ENCODE measurements at regions not wholly inside any gene's neighbourhood (a gene's known extent, or its start where the extent isn't known, plus 50 kb on each side); places are given as distances from the start of the nearest gene placed in this dataset.

DNA sequence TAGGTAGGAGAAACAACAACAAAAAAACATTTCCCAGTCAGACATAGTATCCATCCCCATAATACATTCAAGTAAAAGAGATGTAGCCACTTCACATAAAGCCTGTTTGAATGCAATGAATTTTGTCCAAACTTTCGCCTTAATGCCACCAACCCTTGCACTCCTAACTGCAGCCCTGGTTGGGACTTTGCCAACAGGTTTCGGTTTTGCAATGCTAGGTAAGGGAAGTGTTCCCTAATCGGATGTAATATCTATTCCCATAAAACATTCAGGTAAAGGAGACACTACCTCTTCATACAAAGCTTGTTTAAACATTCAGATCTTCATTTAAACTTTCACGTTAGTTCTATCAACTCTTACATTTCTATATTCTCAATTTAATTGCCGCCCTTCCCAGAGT, 336.1 kb downstream of the DRD1 start:
- no peak for FAIRE-seq
- DNase-seq (ENCODE audit: insufficient read length, low spot score): no peak
- TF ChIP-seq, protein P1, sequence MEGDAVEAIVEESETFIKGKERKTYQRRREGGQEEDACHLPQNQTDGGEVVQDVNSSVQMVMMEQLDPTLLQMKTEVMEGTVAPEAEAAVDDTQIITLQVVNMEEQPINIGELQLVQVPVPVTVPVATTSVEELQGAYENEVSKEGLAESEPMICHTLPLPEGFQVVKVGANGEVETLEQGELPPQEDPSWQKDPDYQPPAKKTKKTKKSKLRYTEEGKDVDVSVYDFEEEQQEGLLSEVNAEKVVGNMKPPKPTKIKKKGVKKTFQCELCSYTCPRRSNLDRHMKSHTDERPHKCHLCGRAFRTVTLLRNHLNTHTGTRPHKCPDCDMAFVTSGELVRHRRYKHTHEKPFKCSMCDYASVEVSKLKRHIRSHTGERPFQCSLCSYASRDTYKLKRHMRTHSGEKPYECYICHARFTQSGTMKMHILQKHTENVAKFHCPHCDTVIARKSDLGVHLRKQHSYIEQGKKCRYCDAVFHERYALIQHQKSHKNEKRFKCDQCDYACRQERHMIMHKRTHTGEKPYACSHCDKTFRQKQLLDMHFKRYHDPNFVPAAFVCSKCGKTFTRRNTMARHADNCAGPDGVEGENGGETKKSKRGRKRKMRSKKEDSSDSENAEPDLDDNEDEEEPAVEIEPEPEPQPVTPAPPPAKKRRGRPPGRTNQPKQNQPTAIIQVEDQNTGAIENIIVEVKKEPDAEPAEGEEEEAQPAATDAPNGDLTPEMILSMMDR (IDR thresholded peaks at IDR 0.05; ENCODE audit: insufficient read depth, missing control alignments): no peak

DNA sequence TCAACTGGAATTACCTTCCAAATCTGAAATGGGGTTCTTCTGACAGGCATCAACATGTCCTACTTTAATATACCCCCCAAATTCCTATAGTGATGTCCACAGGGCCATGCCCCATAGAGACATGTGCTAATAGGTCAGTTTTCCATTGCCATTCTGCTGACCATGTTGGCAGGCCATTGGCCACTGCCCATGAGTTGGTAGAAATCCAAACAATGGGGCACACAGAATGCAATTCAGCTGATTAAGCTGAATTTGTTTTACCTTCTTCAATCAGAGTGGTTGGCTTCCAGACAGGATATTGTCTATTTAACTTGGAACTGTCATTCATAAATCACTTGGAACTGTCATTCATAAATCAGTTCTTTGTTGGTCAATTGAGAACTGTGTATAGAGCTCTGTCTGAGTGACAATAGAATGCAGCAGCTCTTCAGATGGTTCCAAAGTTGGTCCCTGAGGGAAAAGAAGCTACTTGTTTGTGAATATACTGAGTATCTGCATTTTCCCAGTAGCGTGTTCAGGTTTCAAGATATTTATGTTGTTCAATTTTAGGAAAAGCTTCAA, 336.9 kb downstream of the DRD1 start:
- DNase-seq (ENCODE audit: insufficient read length, low spot score): no peak
- no peak for FAIRE-seq
- TF ChIP-seq, protein P1 (IDR thresholded peaks at IDR 0.05; ENCODE audit: insufficient read depth, missing control alignments): no peak

DNA sequence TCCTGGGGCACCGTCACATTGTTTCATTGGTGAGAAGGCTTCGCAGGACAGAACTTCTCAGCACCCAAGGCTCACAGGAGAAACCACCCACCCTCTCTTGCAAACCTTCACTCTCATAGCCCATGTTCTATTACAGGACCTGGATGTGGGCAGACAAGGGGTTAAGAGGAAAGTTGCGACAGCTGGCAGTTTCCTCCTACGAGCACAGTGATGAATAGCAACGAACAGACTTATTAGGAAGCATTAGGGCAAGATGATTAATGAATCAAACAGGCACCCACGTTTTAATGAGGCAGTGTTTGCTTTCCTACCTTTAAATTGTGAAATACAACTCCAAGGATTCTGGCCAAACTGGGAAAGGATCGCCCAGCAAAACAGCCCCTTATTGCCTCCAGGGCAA, 339.3 kb downstream of the DRD1 start:
- FAIRE-seq (no peak), DNase-seq (ENCODE audit: insufficient read length, low spot score) (no peak)
- TF ChIP-seq, protein P1 (IDR thresholded peaks at IDR 0.05; ENCODE audit: insufficient read depth, missing control alignments): no peak

DNA sequence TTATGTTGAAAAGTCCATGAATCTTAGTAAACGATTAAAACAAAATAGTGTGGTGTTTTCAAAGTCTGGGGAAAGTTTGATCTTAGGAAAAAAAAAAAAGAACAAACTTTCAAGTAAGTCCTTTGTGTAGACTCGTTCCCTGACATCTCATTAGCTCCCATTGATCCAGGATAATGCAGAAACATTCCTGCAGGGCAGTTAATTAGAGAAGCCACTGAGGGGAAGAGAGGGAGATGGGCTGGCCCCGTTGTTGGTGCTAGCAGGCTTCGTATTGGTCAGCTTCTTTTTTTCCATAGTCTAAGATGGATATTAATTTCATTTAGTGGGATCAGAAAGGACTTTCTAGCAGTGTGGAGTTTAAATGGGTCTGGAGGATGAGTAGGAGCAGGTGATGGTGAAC, 340.2 kb downstream of the DRD1 start:
- no peak for DNase-seq (ENCODE audit: insufficient read length, low spot score)
- no peak for FAIRE-seq

DNA sequence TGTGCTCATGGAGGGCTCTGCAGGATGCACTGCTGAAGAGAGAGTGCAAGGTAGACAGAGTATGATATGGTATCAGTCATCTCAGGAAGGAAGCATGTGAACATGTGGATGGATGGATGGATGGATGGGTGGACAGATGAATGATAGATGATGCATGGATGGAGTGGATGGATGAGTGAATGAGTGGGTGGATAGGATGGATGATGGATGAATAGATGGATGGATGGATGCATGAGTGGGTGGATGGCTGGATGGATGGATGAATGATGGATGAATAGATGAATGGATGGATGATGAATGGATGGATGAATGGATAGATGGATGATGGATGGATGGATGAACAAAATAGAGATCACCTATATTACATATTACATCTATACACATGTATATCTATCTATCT, 341.3 kb downstream of the DRD1 start:
- no peak for DNase-seq (ENCODE audit: insufficient read length, low spot score)
- no peak for FAIRE-seq

More for the DNA sequence above, 340.2 kb downstream of the DRD1 start:
- TF ChIP-seq, protein P1 (IDR thresholded peaks at IDR 0.05; ENCODE audit: insufficient read depth, missing control alignments): no peak

DNA sequence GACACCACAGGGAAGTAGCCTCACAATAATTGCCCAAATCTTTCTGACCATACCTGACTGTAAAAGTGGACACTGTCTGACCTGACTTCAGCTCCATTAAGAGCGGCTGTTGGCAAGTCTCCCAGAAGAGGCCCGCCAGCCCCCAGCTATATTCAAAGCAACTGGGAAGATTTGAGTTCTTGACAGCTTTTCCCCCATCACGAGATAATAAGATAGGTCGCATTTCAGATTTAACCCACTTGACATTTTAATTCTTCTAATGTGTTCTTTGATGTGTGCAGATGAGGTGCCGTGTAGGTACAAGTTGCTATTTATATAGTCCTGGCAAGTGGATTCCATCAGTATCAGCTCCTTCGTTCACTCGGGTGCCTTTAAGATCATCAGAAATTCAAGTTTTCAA, 345.7 kb downstream of the DRD1 start:
- FAIRE-seq: no peak
- TF ChIP-seq, protein P1 (IDR thresholded peaks at IDR 0.05; ENCODE audit: insufficient read depth, missing control alignments): no peak
- no peak for DNase-seq (ENCODE audit: insufficient read length, low spot score)

More for the DNA sequence above, 341.3 kb downstream of the DRD1 start:
- TF ChIP-seq, protein P1 (IDR thresholded peaks at IDR 0.05; ENCODE audit: insufficient read depth, missing control alignments): no peak

DNA sequence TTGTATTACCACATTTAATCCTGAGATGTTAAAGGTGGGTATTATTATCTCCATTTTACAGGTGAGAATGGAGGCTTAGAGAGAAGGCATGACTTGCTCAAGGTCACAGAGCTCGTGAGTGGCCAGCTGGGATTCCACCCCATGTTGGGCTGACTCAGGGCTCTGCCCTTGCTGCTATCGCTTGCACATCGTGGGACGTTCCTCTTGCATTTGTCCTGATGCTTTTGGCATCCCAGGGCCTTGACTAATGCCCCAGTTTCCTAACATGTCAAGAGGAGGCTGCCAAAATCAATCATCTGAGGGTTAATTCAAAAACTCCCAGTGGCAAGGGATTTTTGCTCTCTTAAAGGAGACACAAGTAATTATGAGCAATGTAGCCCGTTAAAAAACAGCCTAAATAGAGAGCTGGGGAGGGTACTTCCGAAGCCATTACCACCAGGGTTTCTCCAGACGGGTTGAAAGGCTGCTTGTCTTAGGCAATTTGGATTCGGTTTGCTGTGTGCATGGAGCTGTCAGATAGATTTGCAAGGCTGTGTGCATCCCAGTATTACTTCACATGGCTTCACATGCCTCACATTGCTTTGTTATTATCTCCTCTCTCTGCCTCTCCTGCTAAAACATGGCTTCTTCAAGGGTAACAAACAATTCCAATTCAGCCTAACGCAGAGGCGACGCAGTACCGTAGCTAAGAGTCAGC, 347.4 kb downstream of the DRD1 start:
- DNase-seq (ENCODE audit: insufficient read length, low spot score) (no peak), FAIRE-seq (no peak)
- TF ChIP-seq, protein P1 (IDR thresholded peaks at IDR 0.05; ENCODE audit: insufficient read depth, missing control alignments): no peak
